Mesenchymal stem cell (in vitro differentiated cells and primary cell): ENCODE measurements at regions not wholly inside any gene's neighbourhood (a gene's known extent, or its start where the extent isn't known, plus 50 kb on each side); places are given as distances from the start of the nearest gene placed in this dataset.

Source experiments
- DNase-seq: peaks from one replicate; pipeline ENCODE4 v3.0.0-alpha.2; 2013
- H2AFZ ChIP-seq: one replicate; pipeline ENCODE4 v1.6.1; 2013; ENCODE audit warnings: low read depth, mild to moderate bottlenecking, control low read depth, inconsistent platforms, low read length, moderate library complexity
- H2AK5ac ChIP-seq: 2 replicates; pipeline ENCODE4 v1.6.1; 2013; ENCODE audit warnings: low read length, moderate library complexity, mild to moderate bottlenecking, inconsistent platforms; ENCODE audit not compliant: severe bottlenecking
- H2BK120ac ChIP-seq: one replicate; pipeline ENCODE4 v1.6.1; 2013; ENCODE audit warnings: low read depth, mild to moderate bottlenecking, inconsistent platforms, low read length, moderate library complexity
- H2BK12ac ChIP-seq, 2 experiments: one replicate each; pipeline ENCODE4 v1.6.1; 2013; ENCODE audit warnings: inconsistent platforms in 2 of 2, low read length in 2 of 2, mild to moderate bottlenecking in 2 of 2, moderate library complexity in 2 of 2, control low read depth in 1 of 2
- H2BK15ac ChIP-seq: one replicate; pipeline ENCODE4 v1.6.1; 2013; ENCODE audit warnings: mild to moderate bottlenecking, low read depth, inconsistent platforms; ENCODE audit not compliant: poor library complexity, severe bottlenecking
- H2BK5ac ChIP-seq: 2 replicates; pipeline ENCODE4 v1.6.1; 2013; ENCODE audit warnings: low read depth, mild to moderate bottlenecking, low read length, control low read depth, inconsistent platforms; ENCODE audit not compliant: poor library complexity, severe bottlenecking
- H3K14ac ChIP-seq, 2 experiments: one replicate each; pipeline ENCODE4 v1.6.1; 2013; ENCODE audit warnings: inconsistent platforms in 2 of 2, low read length in 2 of 2, control low read depth in 1 of 2, mild to moderate bottlenecking in 1 of 2, moderate library complexity in 1 of 2
- H3K18ac ChIP-seq, 2 experiments: one replicate each; pipeline ENCODE4 v1.6.1; 2013; ENCODE audit warnings: inconsistent platforms in 2 of 2, low read length in 2 of 2, control low read depth in 1 of 2, low read depth in 1 of 2, mild to moderate bottlenecking in 1 of 2
- H3K23ac ChIP-seq, 2 experiments: one replicate each; pipeline ENCODE4 v1.6.1; 2013; ENCODE audit warnings: inconsistent platforms in 2 of 2, low read length in 2 of 2, mild to moderate bottlenecking in 2 of 2, moderate library complexity in 2 of 2, control low read depth in 1 of 2
- H3K27ac ChIP-seq: 2 replicates; pipeline ENCODE4 v1.5.1; 2013; ENCODE audit warnings: mild to moderate bottlenecking, moderate library complexity, low read length, control low read depth, inconsistent platforms; ENCODE audit not compliant: poor library complexity, severe bottlenecking
- H3K27me3 ChIP-seq, 2 experiments: 2 replicates each; pipeline versions ENCODE4 v1.6.1 to v1.7.0; 2013; ENCODE audit warnings: low read length in 2 of 2, mild to moderate bottlenecking in 2 of 2, moderate library complexity in 2 of 2, control low read depth in 1 of 2, inconsistent platforms in 1 of 2; ENCODE audit not compliant: control insufficient read depth in 1 of 2, insufficient read depth in 1 of 2
- H3K36me3 ChIP-seq, 2 experiments: 2 replicates each; pipeline versions ENCODE4 v1.6.1 to v1.7.0; 2013; ENCODE audit warnings: low read length in 2 of 2, control low read depth in 1 of 2, inconsistent platforms in 1 of 2, low read depth in 1 of 2, mild to moderate bottlenecking in 1 of 2; ENCODE audit not compliant: insufficient read depth in 2 of 2, control insufficient read depth in 1 of 2
- H3K4ac ChIP-seq, 2 experiments: one replicate each; pipeline ENCODE4 v1.6.1; 2013; ENCODE audit warnings: inconsistent platforms in 2 of 2, low read length in 2 of 2, mild to moderate bottlenecking in 2 of 2, moderate library complexity in 2 of 2, control low read depth in 1 of 2, low read depth in 1 of 2
- H3K4me1 ChIP-seq: 2 replicates; pipeline ENCODE4 v1.6.1; 2013; ENCODE audit warnings: low read depth, low read length, control low read depth; ENCODE audit not compliant: control insufficient read depth, insufficient read depth
- H3K4me2 ChIP-seq: 2 replicates; pipeline ENCODE4 v1.6.1; 2013; ENCODE audit warnings: low read length, mild to moderate bottlenecking, inconsistent platforms; ENCODE audit not compliant: poor library complexity, severe bottlenecking
- H3K4me3 ChIP-seq, 2 experiments: 2 replicates each; pipeline versions ENCODE4 v1.5.1 to v1.7.0; 2013; ENCODE audit warnings: low read length in 2 of 2, mild to moderate bottlenecking in 2 of 2, control low read depth in 1 of 2, low read depth in 1 of 2; ENCODE audit not compliant: insufficient read depth in 1 of 2
- H3K79me1 ChIP-seq: replicated peaks from 2 replicates; pipeline ENCODE4 v1.6.1; 2013; ENCODE audit warnings: mild to moderate bottlenecking, control low read depth, low read length, inconsistent platforms; ENCODE audit not compliant: poor library complexity, severe bottlenecking
- H3K9ac ChIP-seq: 2 replicates; pipeline ENCODE4 v1.7.0; 2013; ENCODE audit warnings: mild to moderate bottlenecking, low read length, moderate library complexity
- H3K9me3 ChIP-seq: 2 replicates; pipeline ENCODE4 v1.7.0; 2013; ENCODE audit warnings: mild to moderate bottlenecking, low read length; ENCODE audit not compliant: control insufficient read depth
- H4K8ac ChIP-seq: one replicate; pipeline ENCODE4 v1.6.1; 2013; ENCODE audit warnings: inconsistent platforms, mild to moderate bottlenecking, low read length, moderate library complexity
- H4K91ac ChIP-seq: one replicate; pipeline ENCODE4 v1.6.1; 2013; ENCODE audit warnings: mild to moderate bottlenecking, low read length, inconsistent platforms
- WGBS: methylation state at CpG from one replicate; pipeline ENCODE4 v1.1.7; 2013; ENCODE audit warnings: mixed read lengths; 5-methylcytosine and 5-hydroxymethylcytosine counted together

- H3K4me3 ChIP-seq: no peak overlapping the region
- H3K27me3 ChIP-seq: peaks cover 58 to 85% of the 10 kb centered on the region in 2 experiments
- H4K91ac ChIP-seq: no peak overlapping the region
- no peaks in the 10 kb centered on the region for H3K79me1 ChIP-seq
- no peak overlapping the region for H2BK120ac ChIP-seq
- H3K23ac ChIP-seq: no peak overlapping the region
- no peak for DNase-seq
- no peak overlapping the region for H3K9ac ChIP-seq
- H3K36me3 ChIP-seq: no peaks in the 10 kb centered on the region
- H2AFZ ChIP-seq: no peak overlapping the region
- no peaks in the 10 kb centered on the region for H3K9me3 ChIP-seq
- no peak overlapping the region for H2BK15ac ChIP-seq
- H2AK5ac ChIP-seq: no peak overlapping the region
- H2BK5ac ChIP-seq: no peak overlapping the region
- H3K4ac ChIP-seq: no peak overlapping the region
- no peak overlapping the region for H3K4me2 ChIP-seq
- no peak overlapping the region for H3K27ac ChIP-seq
- 82% methylated on average over 6 of the region's 6 CpGs for WGBS
- H3K14ac ChIP-seq: no peak overlapping the region
- no peak overlapping the region for H3K18ac ChIP-seq
- H2BK12ac ChIP-seq: no peak overlapping the region
- peaks cover 2% of the 10 kb centered on the region for H3K4me1 ChIP-seq
- no peak overlapping the region for H4K8ac ChIP-seq
Observed at GRCh38 chr3:128569756-128570155, 76.8 kb upstream of the GATA2 start.

- no peak overlapping the region for H2BK120ac ChIP-seq
- H3K27me3 ChIP-seq: peaks cover 54 to 79% of the 10 kb centered on the region in 2 experiments
- no peak overlapping the region for H3K4me3 ChIP-seq
- H2AFZ ChIP-seq: no peak overlapping the region
- H2BK15ac ChIP-seq: no peak overlapping the region
- no peak overlapping the region for H3K4me2 ChIP-seq
- H3K79me1 ChIP-seq: no peaks in the 10 kb centered on the region
- H3K4me1 ChIP-seq: peaks cover 2% of the 10 kb centered on the region
- no peak overlapping the region for H3K14ac ChIP-seq
- 65% methylated on average over 17 of the region's 17 CpGs for WGBS
- H4K91ac ChIP-seq: no peak overlapping the region
- H2BK5ac ChIP-seq: no peak overlapping the region
- H3K9me3 ChIP-seq: no peaks in the 10 kb centered on the region
- peak overlapping the region; percentile 14 for H4K8ac ChIP-seq
- DNase-seq: no peak
- no peak overlapping the region for H3K18ac ChIP-seq
- H2AK5ac ChIP-seq: no peak overlapping the region
- H3K23ac ChIP-seq: no peak overlapping the region
- no peak overlapping the region for H2BK12ac ChIP-seq
- H3K9ac ChIP-seq: no peak overlapping the region
- no peak overlapping the region for H3K4ac ChIP-seq
- no peaks in the 10 kb centered on the region for H3K36me3 ChIP-seq
- no peak overlapping the region for H3K27ac ChIP-seq
Observed at GRCh38 chr3:128568602-128569490, 75.8 kb upstream of the GATA2 start.

GRCh38 chr3:128567705-128568356 is 74.8 kb upstream of the GATA2 start:
- H2BK12ac ChIP-seq: no peak overlapping the region
- no peak overlapping the region for H2BK15ac ChIP-seq
- no peak overlapping the region for H2BK5ac ChIP-seq
- H3K27ac ChIP-seq: no peak overlapping the region
- no peak overlapping the region for H3K23ac ChIP-seq
- H3K9me3 ChIP-seq: no peaks in the 10 kb centered on the region
- H3K4ac ChIP-seq: no peak overlapping the region
- peak overlapping the region in 1 of 2 experiments; percentile 28 for H3K18ac ChIP-seq
- H2AK5ac ChIP-seq: no peak overlapping the region
- H3K14ac ChIP-seq: no peak overlapping the region
- peaks cover 51 to 78% of the 10 kb centered on the region in 2 experiments for H3K27me3 ChIP-seq
- H2AFZ ChIP-seq: no peak overlapping the region
- H3K4me1 ChIP-seq: peaks cover 2% of the 10 kb centered on the region
- H3K36me3 ChIP-seq: no peaks in the 10 kb centered on the region
- H2BK120ac ChIP-seq: no peak overlapping the region
- H3K4me3 ChIP-seq: no peak overlapping the region
- no peak overlapping the region for H3K9ac ChIP-seq
- H3K79me1 ChIP-seq: no peaks in the 10 kb centered on the region
- H3K4me2 ChIP-seq: no peak overlapping the region
- 89% methylated on average over 12 of the region's 12 CpGs for WGBS
- H4K8ac ChIP-seq: no peak overlapping the region
- H4K91ac ChIP-seq: no peak overlapping the region
- no peak for DNase-seq

- Histone ChIP-seq H2BK5ac (no peak overlapping the region), H2BK12ac (peak overlapping the region in 1 of 2 experiments; percentile 11), H3K4ac (no peak overlapping the region), H2BK120ac (no peak overlapping the region), H3K9me3 (no peaks in the 10 kb centered on the region), H3K14ac (peak overlapping the region in 1 of 2 experiments; percentile 53), H3K4me2 (no peak overlapping the region), H4K8ac (no peak overlapping the region), H4K91ac (no peak overlapping the region), H3K4me1 (peaks cover 2% of the 10 kb centered on the region), H3K27me3 (peaks cover 46 to 78% of the 10 kb centered on the region in 2 experiments), H3K9ac (no peak overlapping the region), H3K4me3 (peak overlapping the region in 1 of 2 experiments; percentile 3), H3K18ac (no peak overlapping the region), H3K23ac (no peak overlapping the region), H3K36me3 (no peaks in the 10 kb centered on the region), H2AFZ (no peak overlapping the region), H2AK5ac (no peak overlapping the region), H3K27ac (no peak overlapping the region), H3K79me1 (no peaks in the 10 kb centered on the region), H2BK15ac (no peak overlapping the region)
- DNase-seq: no peak
- 93% methylated on average over 6 of the region's 6 CpGs for WGBS
Observed at GRCh38 chr3:128567141-128567540, 74.1 kb upstream of the GATA2 start.
